ENCODE measurements at regions not wholly inside any gene's neighbourhood (a gene's known extent, or its start where the extent isn't known, plus 50 kb on each side); places are given as distances from the start of the nearest gene placed in this dataset.

DNA sequence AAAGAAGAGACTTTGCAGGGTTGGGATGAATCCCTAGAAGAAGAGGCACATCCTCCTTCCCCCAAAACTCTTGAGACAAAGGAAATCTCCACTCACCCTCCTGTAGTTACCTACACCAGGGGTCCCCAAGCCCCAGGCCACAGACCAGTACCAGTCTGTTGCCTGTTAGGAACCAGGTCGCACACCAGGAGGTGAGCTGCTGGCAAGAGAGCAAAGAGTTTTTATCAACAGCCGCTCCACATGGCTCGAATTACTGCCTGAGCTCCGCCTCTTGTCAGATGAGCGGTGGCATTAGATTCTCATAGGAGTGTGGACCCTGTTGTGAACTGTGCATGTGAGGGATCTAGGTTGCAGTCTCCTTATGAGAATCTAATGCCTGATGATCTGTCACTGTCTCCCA lies 98.9 kb downstream of the CCT6B start:
- Histone ChIP-seq H3K27me3 (no peaks in the 10 kb centered on the region), H3K36me3 (replicated peaks in 1 of 2) (no peaks in the 10 kb centered on the region), H3K27ac (no peak overlapping the region), H3K9me3 (replicated peaks in 1 of 3) (no peaks in the 10 kb centered on the region), H3K4me3 (no peak overlapping the region), H3K4me1 (replicated peaks in 1 of 2) (no peaks in the 10 kb centered on the region)
- WGBS, 4 donors: 66 to 88% (median 72%) methylated on average over 5 of the region's 5 CpGs
- no peak for DNase-seq
- intact Hi-C loops (cut with DNase I): no loop called here
- TF ChIP-seq POLR2A (IDR thresholded peaks at IDR 0.05): no peak
- TF ChIP-seq, protein P1, sequence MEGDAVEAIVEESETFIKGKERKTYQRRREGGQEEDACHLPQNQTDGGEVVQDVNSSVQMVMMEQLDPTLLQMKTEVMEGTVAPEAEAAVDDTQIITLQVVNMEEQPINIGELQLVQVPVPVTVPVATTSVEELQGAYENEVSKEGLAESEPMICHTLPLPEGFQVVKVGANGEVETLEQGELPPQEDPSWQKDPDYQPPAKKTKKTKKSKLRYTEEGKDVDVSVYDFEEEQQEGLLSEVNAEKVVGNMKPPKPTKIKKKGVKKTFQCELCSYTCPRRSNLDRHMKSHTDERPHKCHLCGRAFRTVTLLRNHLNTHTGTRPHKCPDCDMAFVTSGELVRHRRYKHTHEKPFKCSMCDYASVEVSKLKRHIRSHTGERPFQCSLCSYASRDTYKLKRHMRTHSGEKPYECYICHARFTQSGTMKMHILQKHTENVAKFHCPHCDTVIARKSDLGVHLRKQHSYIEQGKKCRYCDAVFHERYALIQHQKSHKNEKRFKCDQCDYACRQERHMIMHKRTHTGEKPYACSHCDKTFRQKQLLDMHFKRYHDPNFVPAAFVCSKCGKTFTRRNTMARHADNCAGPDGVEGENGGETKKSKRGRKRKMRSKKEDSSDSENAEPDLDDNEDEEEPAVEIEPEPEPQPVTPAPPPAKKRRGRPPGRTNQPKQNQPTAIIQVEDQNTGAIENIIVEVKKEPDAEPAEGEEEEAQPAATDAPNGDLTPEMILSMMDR (IDR thresholded peaks at IDR 0.05): no peak

DNA sequence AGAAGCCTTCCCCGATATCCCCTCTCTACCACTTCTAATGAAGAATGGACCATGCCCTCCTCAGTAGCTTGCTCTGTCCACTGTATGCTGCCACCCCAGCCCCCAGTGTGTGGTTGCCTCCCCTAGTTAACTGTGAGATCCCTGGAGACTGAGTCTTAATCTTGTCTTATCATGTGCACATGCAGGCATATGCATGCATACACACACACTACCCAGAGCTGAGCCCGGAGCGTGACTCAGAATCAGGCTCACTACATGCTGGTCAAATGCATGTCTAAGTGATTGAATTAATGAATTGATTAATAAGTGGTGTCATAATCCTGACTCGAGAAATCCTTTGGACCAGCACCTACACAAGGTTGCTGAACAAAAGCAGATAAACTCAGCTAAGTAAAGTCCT lies 99.4 kb downstream of the CCT6B start:
- intact Hi-C loops (cut with DNase I): no loop called here
- no peak for DNase-seq
- H3K4me3 ChIP-seq: no peak overlapping the region
- no peaks in the 10 kb centered on the region for H3K27me3 ChIP-seq
- no peaks in the 10 kb centered on the region for H3K36me3 ChIP-seq (replicated peaks in 1 of 2)
- H3K9me3 ChIP-seq (replicated peaks in 1 of 3): no peaks in the 10 kb centered on the region
- no peaks in the 10 kb centered on the region for H3K4me1 ChIP-seq (replicated peaks in 1 of 2)
- no peak overlapping the region for H3K27ac ChIP-seq
- WGBS, 4 donors: 89 to 94% (median 92%) methylated on average over 4 of the region's 4 CpGs
- TF ChIP-seq, protein P1 (IDR thresholded peaks at IDR 0.05): no peak
- no peak for TF ChIP-seq POLR2A (IDR thresholded peaks at IDR 0.05)

DNA sequence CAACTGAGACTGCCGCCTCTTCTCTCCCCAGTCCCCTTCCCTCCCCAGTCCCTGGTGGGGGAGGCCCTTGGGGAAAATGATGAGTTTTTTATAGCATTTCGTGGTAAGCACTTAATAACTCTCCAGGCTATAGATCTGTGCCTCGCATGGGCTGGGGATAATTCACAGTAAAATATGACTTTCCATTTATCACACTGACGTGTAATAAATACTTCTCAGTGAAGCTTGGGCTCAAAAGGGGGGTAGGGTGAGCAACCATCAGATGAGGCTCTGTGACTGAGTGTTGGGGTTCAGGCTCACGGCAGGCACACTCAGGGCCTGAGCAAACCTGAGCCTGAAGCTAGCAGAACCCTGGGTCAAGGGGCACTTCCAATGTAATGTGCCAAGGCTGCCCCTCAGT lies 101.6 kb downstream of the CCT6B start:
- H3K9me3 ChIP-seq (replicated peaks in 1 of 3): no peaks in the 10 kb centered on the region
- TF ChIP-seq POLR2A (IDR thresholded peaks at IDR 0.05): no peak
- H3K36me3 ChIP-seq (replicated peaks in 1 of 2): no peaks in the 10 kb centered on the region
- H3K27me3 ChIP-seq: no peaks in the 10 kb centered on the region
- no peak for DNase-seq
- WGBS, 4 donors: 68 to 76% (median 71%) methylated on average over 5 of the region's 5 CpGs
- no peak overlapping the region for H3K4me3 ChIP-seq
- H3K4me1 ChIP-seq (replicated peaks in 1 of 2): no peaks in the 10 kb centered on the region
- H3K27ac ChIP-seq: no peak overlapping the region
- intact Hi-C loops (cut with DNase I): no loop called here

DNA sequence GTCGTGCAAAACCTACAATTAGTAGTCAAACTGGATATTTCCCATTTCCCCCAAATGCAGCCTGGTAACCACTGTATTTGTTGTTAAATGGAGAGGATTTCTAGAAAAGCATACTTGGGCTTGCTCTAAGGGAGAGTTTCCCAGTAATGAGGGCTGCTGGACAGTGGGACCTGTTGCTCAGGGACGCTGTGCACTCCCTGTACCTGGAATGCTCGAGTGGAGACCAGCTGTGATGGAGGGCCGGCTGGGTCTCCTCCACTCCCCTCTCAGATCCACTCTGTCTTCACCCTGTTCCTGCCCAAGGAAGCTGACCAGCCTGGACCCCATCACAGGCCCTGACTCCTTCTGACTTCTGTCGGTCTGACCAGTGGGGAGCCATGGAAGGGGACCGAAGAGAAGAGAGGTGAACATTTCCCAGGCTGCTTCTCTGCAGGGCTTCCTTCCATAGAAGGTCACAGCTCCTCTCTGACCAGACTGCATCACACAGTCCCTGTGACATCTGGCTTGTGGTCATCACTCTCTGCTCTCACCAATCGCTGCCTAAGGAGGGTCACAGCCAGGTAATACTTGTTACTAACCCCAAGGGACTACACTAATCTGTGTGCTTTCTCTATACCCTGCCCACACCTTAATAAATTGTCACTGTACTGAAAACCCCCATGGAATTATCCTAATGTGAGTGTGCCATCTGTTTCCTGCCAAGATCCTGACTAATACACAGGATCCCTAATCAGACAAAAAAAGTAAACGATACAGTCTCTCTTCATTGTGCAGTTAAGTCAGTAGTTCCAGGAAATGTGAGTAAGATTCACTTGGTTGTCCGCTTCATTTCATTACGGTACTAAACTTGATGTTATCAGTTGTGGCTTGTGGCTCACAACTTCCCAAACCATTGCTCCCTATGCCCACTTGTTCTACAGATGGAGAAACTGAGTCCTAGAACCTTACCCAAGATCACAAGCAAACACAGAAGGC lies 102.4 kb downstream of the CCT6B start:
- no peaks in the 10 kb centered on the region for H3K27me3 ChIP-seq
- no peak overlapping the region for H3K27ac ChIP-seq
- no peak overlapping the region for H3K4me3 ChIP-seq
- TF ChIP-seq, protein P1 (IDR thresholded peaks at IDR 0.05): no peak
- no peak for TF ChIP-seq POLR2A (IDR thresholded peaks at IDR 0.05)
- 58 to 72% (median 62%) methylated on average over 10 of the region's 10 CpGs for WGBS, 4 donors
- intact Hi-C loops (cut with DNase I): no loop called here
- no peaks in the 10 kb centered on the region for H3K36me3 ChIP-seq (replicated peaks in 1 of 2)
- no peak for DNase-seq
- H3K4me1 ChIP-seq (replicated peaks in 1 of 2): no peaks in the 10 kb centered on the region
- no peaks in the 10 kb centered on the region for H3K9me3 ChIP-seq (replicated peaks in 1 of 3)

DNA sequence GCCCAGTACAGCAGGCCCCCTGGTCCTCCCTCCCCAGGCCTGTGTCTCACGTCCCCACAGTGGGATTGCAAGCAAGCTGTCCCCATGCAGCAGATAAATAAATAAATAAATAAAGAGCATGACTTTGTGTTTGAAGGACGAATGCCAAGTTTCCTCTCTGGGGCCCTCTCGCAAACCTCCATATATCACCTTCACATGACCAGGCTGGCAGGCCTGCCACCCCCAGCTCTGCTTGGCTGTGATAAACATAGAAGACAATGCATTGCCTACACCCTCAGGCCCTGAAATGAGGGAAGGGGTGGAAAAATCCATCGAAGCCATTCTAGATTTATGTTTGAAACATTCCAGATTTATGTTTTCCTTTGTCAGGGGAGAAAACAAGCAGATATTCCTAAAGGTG lies 107.3 kb downstream of the CCT6B start:
- Histone ChIP-seq H3K27ac (no peak overlapping the region), H3K9me3 (replicated peaks in 1 of 3) (no peaks in the 10 kb centered on the region), H3K4me3 (no peak overlapping the region), H3K4me1 (replicated peaks in 1 of 2) (no peaks in the 10 kb centered on the region), H3K27me3 (no peaks in the 10 kb centered on the region), H3K36me3 (replicated peaks in 1 of 2) (no peaks in the 10 kb centered on the region)
- 42 to 68% (median 47%) methylated on average over 4 of the region's 4 CpGs for WGBS, 4 donors
- intact Hi-C loops (cut with DNase I): no loop called here
- no peak for DNase-seq
- TF ChIP-seq, protein P1 (IDR thresholded peaks at IDR 0.05): no peak
- TF ChIP-seq POLR2A (IDR thresholded peaks at IDR 0.05): no peak
